Fibroblast of skin of back (primary cell): ENCODE measurements at regions not wholly inside any gene's neighbourhood (a gene's known extent, or its start where the extent isn't known, plus 50 kb on each side); places are given as distances from the start of the nearest gene placed in this dataset.

Experiments
- DNase-seq: peaks from one replicate; pipeline ENCODE4 v3.0.0-alpha.2; 2013

GRCh38 chr2:22798386-22798785 is 586.6 kb upstream of the KLHL29 start:
- DNase-seq, result peak; percentile 1

- no peak for DNase-seq
Observed at GRCh38 chr2:22800412-22800811, 584.6 kb upstream of the KLHL29 start.

- no peak for DNase-seq
Observed at GRCh38 chr2:22801071-22801470, 583.9 kb upstream of the KLHL29 start.

- DNase-seq, result no peak
Observed at GRCh38 chr2:22801970-22802369, 583.0 kb upstream of the KLHL29 start.

GRCh38 chr2:22807872-22808271 is 577.1 kb upstream of the KLHL29 start:
- no peak for DNase-seq

- DNase-seq, result no peak
Observed at GRCh38 chr2:22810602-22811001, 574.4 kb upstream of the KLHL29 start.

GRCh38 chr2:22812065-22812680 is 572.8 kb upstream of the KLHL29 start:
- DNase-seq, result no peak

- DNase-seq, result peak; percentile 37
Observed at GRCh38 chr2:22817197-22817596, 567.8 kb upstream of the KLHL29 start.

- no peak for DNase-seq
Observed at GRCh38 chr2:22821458-22821857, 563.5 kb upstream of the KLHL29 start.

GRCh38 chr2:22822835-22823234 is 562.1 kb upstream of the KLHL29 start:
- no peak for DNase-seq

- no peak for DNase-seq
Observed at GRCh38 chr2:22824618-22825017, 560.4 kb upstream of the KLHL29 start.

GRCh38 chr2:22826703-22827102 is 558.3 kb upstream of the KLHL29 start:
- no peak for DNase-seq

GRCh38 chr2:22829791-22830190 is 555.2 kb upstream of the KLHL29 start:
- no peak for DNase-seq

GRCh38 chr2:22832196-22832595 is 552.8 kb upstream of the KLHL29 start:
- no peak for DNase-seq

GRCh38 chr2:22838461-22838860 is 546.5 kb upstream of the KLHL29 start:
- no peak for DNase-seq

- DNase-seq, result no peak
Observed at GRCh38 chr2:22842205-22842869, 542.6 kb upstream of the KLHL29 start.

GRCh38 chr2:22843919-22844537 is 541.0 kb upstream of the KLHL29 start:
- no peak for DNase-seq

GRCh38 chr2:22850310-22850709 is 534.7 kb upstream of the KLHL29 start:
- DNase-seq, result no peak

GRCh38 chr2:22854588-22854987 is 530.4 kb upstream of the KLHL29 start:
- no peak for DNase-seq

- no peak for DNase-seq
Observed at GRCh38 chr2:22855081-22855480, 529.9 kb upstream of the KLHL29 start.

GRCh38 chr2:22855761-22856184 is 529.2 kb upstream of the KLHL29 start:
- DNase-seq, result no peak

- DNase-seq, result no peak
Observed at GRCh38 chr2:22867973-22868372, 517.0 kb upstream of the KLHL29 start.

GRCh38 chr2:22878121-22878520 is 506.9 kb upstream of the KLHL29 start:
- no peak for DNase-seq
